Prostate gland (tissue), 2 donors: ENCODE measurements at regions not wholly inside any gene's neighbourhood (a gene's known extent, or its start where the extent isn't known, plus 50 kb on each side); places are given as distances from the start of the nearest gene placed in this dataset.

Source experiments
- DNase-seq: peaks from one replicate; pipeline ENCODE4 v3.0.0-alpha.2; 2019; ENCODE audit warnings: low spot score
- H3K27ac ChIP-seq, 2 donors: fragments of 200-600 bp; sonication (generic); 2 replicates each; pipeline ENCODE4 v1.5.1; 2017 to 2019
- H3K27me3 ChIP-seq: fragments of 200-600 bp; sonication (generic); replicated peaks from 2 replicates; pipeline ENCODE4 v1.5.1; 2019; ENCODE audit not compliant: insufficient read depth
- H3K36me3 ChIP-seq, 2 donors: fragments of 200-600 bp; sonication (generic); 1 replicate in 1 of 2; 2 replicates in 1 of 2; pipeline versions ENCODE4 v1.5.1 to v1.8.1; 2017 to 2019
- H3K4me1 ChIP-seq: fragments of 200-600 bp; sonication (generic); replicated peaks from 2 replicates; pipeline ENCODE4 v1.5.1; 2019
- H3K4me3 ChIP-seq, 2 donors: fragments of 200-600 bp; sonication (generic); 2 replicates each; pipeline ENCODE4 v1.5.1; 2017 to 2019
- H3K9me3 ChIP-seq: fragments of 200-600 bp; sonication (generic); 2 replicates; pipeline ENCODE4 v1.5.1; 2017
- POLR2A ChIP-seq: fragments of 450-650 bp; IDR thresholded peaks from one replicate; pipeline ENCODE4 v1.6.1; 2016; ENCODE audit warnings: antibody characterized with exemption, mild to moderate bottlenecking
- POLR2AphosphoS5 ChIP-seq: sonication (generic); formaldehyde crosslinking; IDR thresholded peaks from one replicate; pipeline ENCODE4 v1.6.1; 2017; ENCODE audit warnings: antibody characterized with exemption
- WGBS: methylation state at CpG from one replicate; pipeline ENCODE4 v1.1.5; 2018; 5-methylcytosine and 5-hydroxymethylcytosine counted together
- intact Hi-C: fragments of 100-400 bp; cut with DNase I; formaldehyde crosslinking; loops from one replicate; pipeline ENCODE4 v1.14.2; 2022
- TF ChIP-seq, protein P1 (sequence below), 4 experiments: fragments of 200-600 bp in 2 of 4; fragments of 450-650 bp in 2 of 4; sonication (generic) in 2 of 4; IDR thresholded peaks; 1 replicate in 3 of 4; 2 replicates in 1 of 4; pipeline ENCODE4 v1.5.1; 2016 to 2019; ENCODE audit warnings: antibody characterized with exemption in 4 of 4, mild to moderate bottlenecking in 2 of 4, moderate library complexity in 2 of 4

DNA sequence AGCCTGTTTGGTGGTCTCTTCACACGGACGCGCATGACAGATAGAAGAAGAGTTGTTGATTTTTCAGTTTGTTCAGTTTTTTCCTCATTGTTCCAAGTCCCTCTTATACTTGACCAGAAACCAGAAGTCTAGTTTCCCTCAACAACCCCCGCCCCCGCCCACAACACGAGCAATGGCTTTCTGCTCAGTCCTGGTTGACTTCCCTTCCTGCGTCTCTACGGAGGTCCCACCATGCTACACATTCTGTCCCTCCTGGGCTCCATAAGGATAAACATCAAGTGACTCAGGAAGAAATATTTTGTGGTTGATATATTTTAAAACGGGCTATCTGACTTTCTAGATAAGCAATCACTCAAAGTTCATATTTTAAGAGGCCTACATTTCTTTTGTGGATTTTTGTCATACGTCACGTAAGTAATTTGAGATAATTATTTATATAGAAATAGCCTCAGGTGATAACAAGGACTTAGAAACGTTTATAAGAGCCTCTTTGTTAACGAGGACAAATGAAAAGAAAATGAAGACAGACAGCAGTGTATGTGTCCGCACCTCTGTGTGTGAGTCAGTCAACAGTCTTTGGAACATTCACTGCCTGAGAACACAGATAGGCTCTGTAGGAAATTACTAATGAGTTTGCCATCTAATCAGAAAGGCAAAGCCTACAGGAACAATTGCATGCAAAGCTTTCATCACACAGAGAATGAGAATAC, 214.4 kb downstream of the RAP2A start:
- intact Hi-C loops, result no loop called here
- TF ChIP-seq, protein P1, sequence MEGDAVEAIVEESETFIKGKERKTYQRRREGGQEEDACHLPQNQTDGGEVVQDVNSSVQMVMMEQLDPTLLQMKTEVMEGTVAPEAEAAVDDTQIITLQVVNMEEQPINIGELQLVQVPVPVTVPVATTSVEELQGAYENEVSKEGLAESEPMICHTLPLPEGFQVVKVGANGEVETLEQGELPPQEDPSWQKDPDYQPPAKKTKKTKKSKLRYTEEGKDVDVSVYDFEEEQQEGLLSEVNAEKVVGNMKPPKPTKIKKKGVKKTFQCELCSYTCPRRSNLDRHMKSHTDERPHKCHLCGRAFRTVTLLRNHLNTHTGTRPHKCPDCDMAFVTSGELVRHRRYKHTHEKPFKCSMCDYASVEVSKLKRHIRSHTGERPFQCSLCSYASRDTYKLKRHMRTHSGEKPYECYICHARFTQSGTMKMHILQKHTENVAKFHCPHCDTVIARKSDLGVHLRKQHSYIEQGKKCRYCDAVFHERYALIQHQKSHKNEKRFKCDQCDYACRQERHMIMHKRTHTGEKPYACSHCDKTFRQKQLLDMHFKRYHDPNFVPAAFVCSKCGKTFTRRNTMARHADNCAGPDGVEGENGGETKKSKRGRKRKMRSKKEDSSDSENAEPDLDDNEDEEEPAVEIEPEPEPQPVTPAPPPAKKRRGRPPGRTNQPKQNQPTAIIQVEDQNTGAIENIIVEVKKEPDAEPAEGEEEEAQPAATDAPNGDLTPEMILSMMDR (IDR thresholded peaks at IDR 0.05), result no peak
- TF ChIP-seq POLR2AphosphoS5, result no peak
- TF ChIP-seq POLR2A, result no peak
- 75% methylated on average over 14 of the region's 14 CpGs for WGBS
- DNase-seq, result no peak
- Histone ChIP-seq H3K4me3 (no peak overlapping the region), H3K27me3 (no peaks in the 10 kb centered on the region), H3K9me3 (no peaks in the 10 kb centered on the region), H3K36me3 (no peaks in the 10 kb centered on the region), H3K27ac (no peak overlapping the region), H3K4me1 (no peaks in the 10 kb centered on the region)

DNA sequence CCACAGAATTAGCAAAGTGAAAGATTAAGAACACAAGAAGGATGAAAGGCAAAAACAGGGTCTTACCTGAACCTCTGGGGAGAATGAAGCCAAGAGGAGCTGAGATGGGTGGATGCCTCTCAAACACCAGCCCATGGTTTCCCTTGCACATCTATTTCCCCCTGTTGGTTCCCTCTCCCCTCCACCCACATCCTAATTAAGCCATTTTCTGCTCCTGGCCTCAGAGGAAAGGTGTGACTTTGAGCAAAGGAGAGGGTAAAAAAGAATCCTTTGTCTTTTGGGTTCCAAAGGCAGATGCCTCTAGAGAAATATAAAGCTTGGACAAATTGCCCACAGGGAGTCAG, 214.9 kb downstream of the RAP2A start:
- no peaks in the 10 kb centered on the region for H3K9me3 ChIP-seq
- no peak for DNase-seq
- no peaks in the 10 kb centered on the region for H3K36me3 ChIP-seq
- H3K4me3 ChIP-seq, result no peak overlapping the region
- intact Hi-C loops, result no loop called here
- no peaks in the 10 kb centered on the region for H3K27me3 ChIP-seq
- no peaks in the 10 kb centered on the region for H3K4me1 ChIP-seq
- TF ChIP-seq, protein P1 (IDR thresholded peaks at IDR 0.05), result no peak
- TF ChIP-seq POLR2AphosphoS5 (no peak), POLR2A (no peak)
- H3K27ac ChIP-seq, result no peak overlapping the region

DNA sequence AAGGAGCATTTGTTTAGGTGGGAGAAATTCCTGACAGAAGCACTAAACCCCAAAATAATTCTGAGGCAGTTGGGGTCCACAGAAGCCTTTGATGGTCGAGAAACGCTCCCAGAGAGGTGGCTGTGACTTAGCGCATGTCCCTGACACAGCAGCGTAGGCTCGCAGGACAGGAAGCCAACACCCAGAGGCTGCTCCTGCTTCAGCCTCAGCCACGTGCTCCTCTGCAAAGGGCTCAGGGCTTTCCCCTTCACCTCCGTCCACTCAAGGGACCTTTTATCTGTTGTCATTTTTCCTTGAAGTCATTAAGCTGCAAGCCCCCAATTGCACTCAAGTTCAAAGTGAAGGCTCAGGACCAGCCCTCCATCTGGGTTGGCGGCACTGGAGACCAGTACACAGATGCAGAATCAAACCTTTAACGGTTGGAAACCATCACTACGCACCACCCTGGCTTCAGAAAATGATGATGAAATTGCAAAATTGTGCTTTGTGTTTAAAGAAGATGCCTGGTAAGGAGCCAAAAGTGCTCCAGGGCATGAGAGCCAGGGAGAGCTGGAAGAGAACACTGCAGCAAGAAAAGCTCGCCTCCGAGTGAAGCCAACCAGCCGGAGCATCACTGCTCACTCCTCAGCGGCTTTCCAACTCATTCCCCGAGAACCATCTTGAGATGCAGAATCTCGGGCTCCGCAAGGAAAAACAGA, 219.6 kb downstream of the RAP2A start:
- no peak for DNase-seq
- no peak overlapping the region for H3K27ac ChIP-seq
- H3K27me3 ChIP-seq, result no peaks in the 10 kb centered on the region
- no peak overlapping the region for H3K4me3 ChIP-seq
- intact Hi-C loops, result no loop called here
- H3K9me3 ChIP-seq, result no peaks in the 10 kb centered on the region
- H3K4me1 ChIP-seq, result no peaks in the 10 kb centered on the region
- no peaks in the 10 kb centered on the region for H3K36me3 ChIP-seq
- WGBS, result 66% methylated on average over 17 of the region's 17 CpGs
- TF ChIP-seq, protein P1 (IDR thresholded peaks at IDR 0.05), result no peak
- TF ChIP-seq POLR2AphosphoS5 (no peak), POLR2A (no peak)

DNA sequence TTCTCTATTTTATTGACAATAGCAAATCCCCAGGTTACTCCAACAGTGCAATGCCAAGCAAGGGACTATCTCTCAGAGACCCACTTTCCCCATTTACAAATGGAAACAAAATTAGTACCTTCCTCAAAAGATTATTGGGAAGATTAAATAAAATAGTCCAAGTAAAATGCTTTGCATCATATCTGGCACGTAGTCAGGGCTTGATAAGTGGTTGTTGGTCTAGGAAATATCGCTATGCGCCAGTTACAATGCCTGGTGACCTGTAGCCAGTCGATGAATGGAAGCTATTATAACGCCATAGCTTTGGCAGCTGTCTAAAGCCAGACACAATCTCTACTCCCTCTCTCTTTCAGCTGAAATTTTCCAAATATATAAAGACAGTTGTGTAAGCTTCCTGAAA, 220.3 kb downstream of the RAP2A start:
- TF ChIP-seq, protein P1 (IDR thresholded peaks at IDR 0.05), result no peak
- TF ChIP-seq POLR2AphosphoS5, result no peak
- TF ChIP-seq POLR2A, result no peak
- WGBS, result 83% methylated on average over 5 of the region's 5 CpGs
- H3K36me3 ChIP-seq, result no peaks in the 10 kb centered on the region
- intact Hi-C loops, result no loop called here
- no peaks in the 10 kb centered on the region for H3K9me3 ChIP-seq
- H3K27ac ChIP-seq, result no peak overlapping the region
- H3K4me3 ChIP-seq, result no peak overlapping the region
- no peak for DNase-seq
- no peaks in the 10 kb centered on the region for H3K4me1 ChIP-seq
- no peaks in the 10 kb centered on the region for H3K27me3 ChIP-seq

DNA sequence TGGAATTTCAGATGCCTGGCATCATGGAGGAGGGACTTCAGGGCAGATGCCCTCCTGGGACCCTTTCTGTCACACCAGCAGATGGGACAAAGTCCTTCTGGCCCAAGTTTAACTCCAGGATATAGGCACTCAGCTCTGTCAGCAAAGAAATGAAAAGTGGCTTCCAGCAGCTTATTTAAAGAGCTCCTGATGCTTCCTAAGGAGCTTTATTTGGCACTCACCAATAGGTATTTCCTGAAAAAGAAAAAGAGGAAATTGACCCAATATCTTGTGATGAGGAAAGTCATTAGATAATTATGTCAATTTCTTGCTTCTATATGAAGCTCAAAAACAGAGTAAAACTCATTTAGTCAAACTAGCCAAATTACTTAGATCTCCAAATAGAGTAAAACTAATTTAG, 224.6 kb downstream of the RAP2A start:
- H3K36me3 ChIP-seq, result no peaks in the 10 kb centered on the region
- no peak overlapping the region for H3K27ac ChIP-seq
- intact Hi-C loops, result no loop called here
- H3K4me3 ChIP-seq, result no peak overlapping the region
- H3K9me3 ChIP-seq, result no peaks in the 10 kb centered on the region
- H3K4me1 ChIP-seq, result no peaks in the 10 kb centered on the region
- DNase-seq, result no peak
- no peak for TF ChIP-seq POLR2A
- H3K27me3 ChIP-seq, result no peaks in the 10 kb centered on the region
